ENCODE measurements at regions not wholly inside any gene's neighbourhood (a gene's known extent, or its start where the extent isn't known, plus 50 kb on each side); places are given as distances from the start of the nearest gene placed in this dataset.

DNA sequence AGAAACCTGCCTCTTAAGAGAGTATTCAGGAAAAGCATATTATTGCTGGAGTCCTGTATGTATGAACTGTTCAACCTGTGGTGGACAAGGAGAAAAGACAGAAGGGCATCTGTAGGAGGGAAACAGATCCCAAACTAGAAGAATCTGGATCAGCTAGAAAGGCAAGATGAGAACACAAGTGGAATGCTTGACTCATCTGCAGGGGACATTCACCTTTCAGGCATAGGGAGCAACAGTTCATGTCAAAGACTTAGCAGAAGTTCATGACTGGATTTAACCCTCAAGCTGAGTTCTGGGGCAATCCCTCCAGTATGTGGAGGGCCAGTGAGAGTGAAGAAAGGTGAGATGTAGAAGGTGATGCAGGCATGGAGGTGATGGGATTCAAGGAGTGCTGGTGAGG lies 135.9 kb upstream of the DYNLRB2 start:
- peaks cover 28% of the 10 kb centered on the region for H3K27me3 Mint-ChIP-seq (ENCODE audit: insufficient read depth)
- no peak overlapping the region for H3K4me3 Mint-ChIP-seq
- no peak overlapping the region for H3K27ac Mint-ChIP-seq
- H3K4me1 Mint-ChIP-seq: no peaks in the 10 kb centered on the region
- H3K27me3 ChIP-seq (ENCODE audit: control insufficient read depth, insufficient read depth, low read length, poor library complexity, severe bottlenecking): peaks cover 41% of the 10 kb centered on the region
- no peak for DNase-seq
- H3K9ac ChIP-seq (ENCODE audit: extremely low read depth, low read length, poor library complexity, severe bottlenecking): no peak overlapping the region
- H3K36me3 Mint-ChIP-seq (ENCODE audit: low read depth): no peaks in the 10 kb centered on the region
- TF ChIP-seq, protein P1, sequence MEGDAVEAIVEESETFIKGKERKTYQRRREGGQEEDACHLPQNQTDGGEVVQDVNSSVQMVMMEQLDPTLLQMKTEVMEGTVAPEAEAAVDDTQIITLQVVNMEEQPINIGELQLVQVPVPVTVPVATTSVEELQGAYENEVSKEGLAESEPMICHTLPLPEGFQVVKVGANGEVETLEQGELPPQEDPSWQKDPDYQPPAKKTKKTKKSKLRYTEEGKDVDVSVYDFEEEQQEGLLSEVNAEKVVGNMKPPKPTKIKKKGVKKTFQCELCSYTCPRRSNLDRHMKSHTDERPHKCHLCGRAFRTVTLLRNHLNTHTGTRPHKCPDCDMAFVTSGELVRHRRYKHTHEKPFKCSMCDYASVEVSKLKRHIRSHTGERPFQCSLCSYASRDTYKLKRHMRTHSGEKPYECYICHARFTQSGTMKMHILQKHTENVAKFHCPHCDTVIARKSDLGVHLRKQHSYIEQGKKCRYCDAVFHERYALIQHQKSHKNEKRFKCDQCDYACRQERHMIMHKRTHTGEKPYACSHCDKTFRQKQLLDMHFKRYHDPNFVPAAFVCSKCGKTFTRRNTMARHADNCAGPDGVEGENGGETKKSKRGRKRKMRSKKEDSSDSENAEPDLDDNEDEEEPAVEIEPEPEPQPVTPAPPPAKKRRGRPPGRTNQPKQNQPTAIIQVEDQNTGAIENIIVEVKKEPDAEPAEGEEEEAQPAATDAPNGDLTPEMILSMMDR (conservative IDR thresholded peaks at IDR 0.05): no peak
- H3K9me3 ChIP-seq (ENCODE audit: control insufficient read depth, low read length): no peaks in the 10 kb centered on the region
- H3K9me3 Mint-ChIP-seq: no peaks in the 10 kb centered on the region
- H3K27ac ChIP-seq (ENCODE audit: low read depth, low read length): no peak overlapping the region
- no peaks in the 10 kb centered on the region for H3K4me1 ChIP-seq (ENCODE audit: control insufficient read depth, insufficient read depth, low read length)
- H3K4me3 ChIP-seq (ENCODE audit: low read length): no peak overlapping the region
- H3K36me3 ChIP-seq (ENCODE audit: control insufficient read depth, insufficient read depth, low read length): no peaks in the 10 kb centered on the region

DNA sequence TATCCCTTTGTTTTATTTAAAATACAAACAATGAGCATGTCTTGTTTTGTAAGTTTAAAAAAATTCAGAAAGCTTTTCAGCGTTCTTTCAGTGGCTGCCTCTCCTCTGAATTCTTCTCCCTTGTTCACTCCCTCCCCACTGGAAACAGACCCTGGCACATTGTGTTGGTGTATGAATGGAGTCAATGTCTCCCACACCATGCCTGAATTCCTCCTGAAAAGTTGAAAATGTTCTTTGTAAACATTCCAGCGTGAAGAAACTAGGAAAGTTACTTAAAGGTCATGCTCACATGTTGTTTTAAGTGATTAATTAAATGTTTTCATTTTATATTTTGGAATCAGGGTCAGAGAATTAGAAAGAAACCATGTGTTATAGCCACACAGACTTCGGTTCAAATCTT lies 136.9 kb upstream of the DYNLRB2 start:
- no peaks in the 10 kb centered on the region for H3K36me3 ChIP-seq (ENCODE audit: control insufficient read depth, insufficient read depth, low read length)
- no peaks in the 10 kb centered on the region for H3K4me1 ChIP-seq (ENCODE audit: control insufficient read depth, insufficient read depth, low read length)
- Mint-ChIP-seq H3K4me3 (no peak overlapping the region), H3K9me3 (no peaks in the 10 kb centered on the region), H3K36me3 (ENCODE audit: low read depth) (no peaks in the 10 kb centered on the region), H3K4me1 (no peaks in the 10 kb centered on the region), H3K27me3 (ENCODE audit: insufficient read depth) (peaks cover 31% of the 10 kb centered on the region), H3K27ac (no peak overlapping the region)
- H3K9me3 ChIP-seq (ENCODE audit: control insufficient read depth, low read length): no peaks in the 10 kb centered on the region
- no peak overlapping the region for H3K4me3 ChIP-seq (ENCODE audit: low read length)
- no peak overlapping the region for H3K9ac ChIP-seq (ENCODE audit: extremely low read depth, low read length, poor library complexity, severe bottlenecking)
- H3K27me3 ChIP-seq (ENCODE audit: control insufficient read depth, insufficient read depth, low read length, poor library complexity, severe bottlenecking): peaks cover 41% of the 10 kb centered on the region
- no peak overlapping the region for H3K27ac ChIP-seq (ENCODE audit: low read depth, low read length)
- 33 to 76% methylated on average over 1 to 3 of the region's 3 CpGs for WGBS, 2 experiments (ENCODE audit: insufficient coverage in 1 of 2, insufficient read length in 1 of 2)
- TF ChIP-seq, protein P1 (conservative IDR thresholded peaks at IDR 0.05): no peak
- DNase-seq: no peak

DNA sequence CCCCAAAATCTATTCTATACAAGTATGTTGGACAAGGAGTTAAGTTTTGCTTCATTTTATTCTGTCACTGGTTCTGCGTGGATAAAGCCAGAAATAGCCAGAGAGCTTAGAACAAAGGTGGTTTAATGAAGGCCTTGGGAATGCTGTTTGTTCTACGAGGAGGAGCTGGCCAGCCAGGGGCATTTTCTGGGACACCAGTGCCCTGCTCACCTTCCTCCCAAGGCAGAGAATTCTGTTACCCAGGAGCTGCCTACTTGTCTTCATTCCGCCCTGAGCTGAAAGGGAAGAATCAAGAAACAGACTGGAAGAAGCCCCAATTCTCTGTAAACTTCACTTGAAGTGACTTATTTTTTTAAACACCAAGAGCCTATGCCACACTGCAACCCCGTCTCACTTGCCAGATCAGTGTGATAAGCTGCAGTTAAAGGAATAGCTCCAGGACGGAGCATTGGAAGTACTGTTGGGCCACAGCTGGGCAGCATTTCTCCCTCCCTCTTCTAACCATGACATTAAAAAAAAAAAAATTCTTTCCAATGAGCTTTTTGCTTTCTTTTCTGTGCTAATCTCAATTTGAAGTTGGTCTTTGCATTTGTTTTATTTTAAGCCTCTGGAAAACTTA lies 149.8 kb upstream of the DYNLRB2 start:
- H3K36me3 ChIP-seq (ENCODE audit: control insufficient read depth, insufficient read depth, low read length): no peaks in the 10 kb centered on the region
- no peak overlapping the region for H3K27ac ChIP-seq (ENCODE audit: low read depth, low read length)
- H3K9ac ChIP-seq (ENCODE audit: extremely low read depth, low read length, poor library complexity, severe bottlenecking): no peak overlapping the region
- H3K4me3 Mint-ChIP-seq: no peak overlapping the region
- H3K27me3 Mint-ChIP-seq (ENCODE audit: insufficient read depth): peaks cover 5% of the 10 kb centered on the region
- no peaks in the 10 kb centered on the region for H3K36me3 Mint-ChIP-seq (ENCODE audit: low read depth)
- peaks cover 4% of the 10 kb centered on the region for H3K27me3 ChIP-seq (ENCODE audit: control insufficient read depth, insufficient read depth, low read length, poor library complexity, severe bottlenecking)
- H3K4me1 Mint-ChIP-seq: no peaks in the 10 kb centered on the region
- TF ChIP-seq, protein P1 (conservative IDR thresholded peaks at IDR 0.05): no peak
- 84 to 88% methylated on average over 2 to 5 of the region's 5 CpGs for WGBS, 2 experiments (ENCODE audit: insufficient coverage in 1 of 2, insufficient read length in 1 of 2)
- H3K4me3 ChIP-seq (ENCODE audit: low read length): no peak overlapping the region
- H3K27ac Mint-ChIP-seq: peak overlapping the region; percentile 30
- H3K9me3 ChIP-seq (ENCODE audit: control insufficient read depth, low read length): no peaks in the 10 kb centered on the region
- no peaks in the 10 kb centered on the region for H3K4me1 ChIP-seq (ENCODE audit: control insufficient read depth, insufficient read depth, low read length)
- DNase-seq: no peak
- H3K9me3 Mint-ChIP-seq: no peaks in the 10 kb centered on the region
